GM12878 (cell line): ENCODE measurements at regions not wholly inside any gene's neighbourhood (a gene's known extent, or its start where the extent isn't known, plus 50 kb on each side); places are given as distances from the start of the nearest gene placed in this dataset.

Source experiments
- ATAC-seq: fragments of 200-7000 bp; cut with Tn5 transposase; 3 replicates; pipeline ENCODE4 v1.9.1; 2020; ENCODE audit warnings: mild to moderate bottlenecking, moderate library complexity
- BruUV-seq: library from RNA; stranded (reverse); fragments of 400-500 nt; replicated peaks from 2 replicates; lab custom pipeline; 2021; lab: Mats Ljungman, UMichigan
- CTCF ChIA-PET: fragments of 300-600 bp; sonication (Branson Sonifier 250); formaldehyde crosslinking; extraction: SDS; loops from one replicate; lab custom pipeline; 2021; ENCODE audit warnings: inconsistent platforms; lab: Yijun Ruan, JAX
- POLR2A ChIA-PET: fragments of 350-600 bp; formaldehyde crosslinking; extraction: SDS; loops from one replicate; lab custom pipeline; 2021; ENCODE audit warnings: inconsistent platforms; lab: Charles Lee
- RAD21 ChIA-PET: fragments of 300-600 bp; sonication (Branson Sonifier 250); formaldehyde crosslinking; loops from one replicate; lab custom pipeline; 2023; ENCODE audit warnings: antibody characterized with exemption; ENCODE audit not compliant: unreplicated experiment; lab: Charles Lee
- SMC1A ChIA-PET: fragments of 300-600 bp; sonication (Branson Sonifier 250); formaldehyde crosslinking; loops from one replicate; lab custom pipeline; 2023; ENCODE audit not compliant: unreplicated experiment, uncharacterized antibody; lab: Charles Lee
- DNase-seq: peaks from one replicate; pipeline ENCODE4 v3.0.0-alpha.2; 2011; ENCODE audit warnings: low read depth, low spot score
- FAIRE-seq: peaks from 3 replicates; lab custom pipeline; 2011; peaks lifted over from hg19 to GRCh38; lab: Jason Lieb, UNC
- H2AFZ ChIP-seq: 2 replicates; pipeline ENCODE4 v1.6.0; 2011; ENCODE audit warnings: low read depth, low read length, control low read depth; ENCODE audit not compliant: control insufficient read depth
- H3K27ac ChIP-seq: 2 replicates; pipeline ENCODE4 v1.5.1; 2011; ENCODE audit warnings: control low read depth; ENCODE audit not compliant: control insufficient read depth, insufficient read depth
- H3K27me3 ChIP-seq, 2 experiments: replicated peaks in 1 of 2; 2 replicates each; pipeline versions ENCODE4 v1.6.0 to v1.6.1; 2011; ENCODE audit warnings: low read length in 1 of 2; ENCODE audit not compliant: control insufficient read depth in 2 of 2, insufficient read depth in 2 of 2
- H3K36me3 ChIP-seq, 2 experiments: 2 replicates each; pipeline ENCODE4 v1.5.1; 2011; ENCODE audit warnings: low read length in 1 of 2; ENCODE audit not compliant: control insufficient read depth in 2 of 2, insufficient read depth in 2 of 2
- H3K4me1 ChIP-seq: 2 replicates; pipeline ENCODE4 v1.6.1; 2011; ENCODE audit warnings: mild to moderate bottlenecking, low read length, moderate library complexity, mixed read lengths; ENCODE audit not compliant: control insufficient read depth, insufficient read depth
- H3K4me2 ChIP-seq: 2 replicates; pipeline ENCODE4 v1.6.0; 2011; ENCODE audit warnings: control low read depth; ENCODE audit not compliant: control insufficient read depth, insufficient read depth
- H3K4me3 ChIP-seq: fragments of 200-600 bp; sonication (generic); 2 replicates; pipeline ENCODE4 v1.5.1; 2016
- H3K79me2 ChIP-seq: 2 replicates; pipeline ENCODE4 v1.6.0; 2011; ENCODE audit warnings: low read length; ENCODE audit not compliant: control insufficient read depth, insufficient read depth
- H3K9ac ChIP-seq: 2 replicates; pipeline ENCODE4 v1.8.0; 2011; ENCODE audit warnings: low read length, control low read depth, mixed read lengths; ENCODE audit not compliant: control insufficient read depth, insufficient read depth
- H3K9me3 ChIP-seq: replicated peaks from 3 replicates; pipeline ENCODE4 v1.5.1; 2011; ENCODE audit warnings: mild to moderate bottlenecking, low read length; ENCODE audit not compliant: control insufficient read depth, insufficient read depth
- H4K20me1 ChIP-seq: 2 replicates; pipeline ENCODE4 v1.6.0; 2011; ENCODE audit not compliant: control insufficient read depth, insufficient read depth
- ASH2L ChIP-seq: fragments of 300-600, 200-600 bp; sonication (generic); IDR thresholded peaks from 2 replicates; pipeline ENCODE4 v1.6.1; 2017; ENCODE audit warnings: low read depth, mild to moderate bottlenecking, borderline replicate concordance
- ATF7 ChIP-seq: fragments of 450-650 bp; IDR thresholded peaks from 2 replicates; pipeline ENCODE4 v1.6.1; 2016; ENCODE audit warnings: low read depth, mild to moderate bottlenecking
- CBFB ChIP-seq: IDR thresholded peaks from 2 replicates; pipeline ENCODE4 v1.6.1; 2016; ENCODE audit warnings: antibody characterized with exemption, low read depth
- CREB1 ChIP-seq: IDR thresholded peaks from 2 replicates; pipeline ENCODE4 v1.6.1; 2012; ENCODE audit warnings: low read depth, mild to moderate bottlenecking, inconsistent platforms
- CREM ChIP-seq: IDR thresholded peaks from 2 replicates; pipeline ENCODE4 v1.6.1; 2014; ENCODE audit warnings: antibody characterized with exemption, low read depth
- EED ChIP-seq: sonication (generic); IDR thresholded peaks from 2 replicates; pipeline ENCODE4 v1.6.1; 2016; ENCODE audit warnings: antibody characterized with exemption, low read depth
- FOXM1 ChIP-seq: IDR thresholded peaks from 2 replicates; pipeline ENCODE4 v1.6.1; 2012; ENCODE audit warnings: low read depth, mild to moderate bottlenecking, inconsistent platforms, low read length, moderate library complexity
- GABPA ChIP-seq: IDR thresholded peaks from 2 replicates; pipeline ENCODE4 v1.6.1; 2014; ENCODE audit warnings: antibody characterized with exemption, low read depth, mild to moderate bottlenecking, inconsistent platforms
- HCFC1 ChIP-seq: fragments of 150-350 bp; IDR thresholded peaks from 2 replicates; pipeline ENCODE4 v1.6.1; 2014; ENCODE audit warnings: low read length
- HDGF ChIP-seq: fragments of 450-650 bp; IDR thresholded peaks from 2 replicates; pipeline ENCODE4 v1.6.1; 2016; ENCODE audit warnings: antibody characterized with exemption
- JUNB ChIP-seq: IDR thresholded peaks from 2 replicates; pipeline ENCODE4 v1.6.1; 2016; ENCODE audit warnings: antibody characterized with exemption, mild to moderate bottlenecking
- KDM1A ChIP-seq: fragments of 200-600 bp; sonication (generic); IDR thresholded peaks from 2 replicates; pipeline ENCODE4 v1.6.1; 2016; ENCODE audit warnings: borderline replicate concordance
- MTA3 ChIP-seq: IDR thresholded peaks from 2 replicates; pipeline ENCODE4 v1.6.1; 2012; ENCODE audit warnings: low read length, inconsistent platforms, borderline replicate concordance
- NFIC ChIP-seq: IDR thresholded peaks from 2 replicates; pipeline ENCODE4 v1.6.1; 2012; ENCODE audit warnings: low read depth, mild to moderate bottlenecking, inconsistent platforms, low read length, moderate library complexity
- PML ChIP-seq: IDR thresholded peaks from 2 replicates; pipeline ENCODE4 v1.6.1; 2012; ENCODE audit warnings: low read length, inconsistent platforms
- RUNX3 ChIP-seq: IDR thresholded peaks from 2 replicates; pipeline ENCODE4 v1.6.1; 2012; ENCODE audit warnings: low read length, inconsistent platforms
- STAT3 ChIP-seq: IDR thresholded peaks from 2 replicates; pipeline ENCODE4 v1.6.1; 2011; ENCODE audit warnings: low read depth, low read length, improper control_type of control experiment
- SUZ12 ChIP-seq: fragments of 200-600 bp; sonication (generic); IDR thresholded peaks from one replicate; pipeline ENCODE4 v1.6.1; 2018; ENCODE audit warnings: antibody characterized with exemption, mild to moderate bottlenecking; ENCODE audit not compliant: unreplicated experiment
- TAF1 ChIP-seq: IDR thresholded peaks from 2 replicates; pipeline ENCODE4 v1.6.1; 2011; ENCODE audit warnings: mild to moderate bottlenecking, low read depth, low read length, borderline replicate concordance
- TCF3 ChIP-seq: IDR thresholded peaks from 2 replicates; pipeline ENCODE4 v1.6.1; 2012; ENCODE audit warnings: low read depth, mild to moderate bottlenecking, low read length, borderline replicate concordance; ENCODE audit not compliant: insufficient read depth
- TCF7 ChIP-seq: IDR thresholded peaks from 2 replicates; pipeline ENCODE4 v1.6.1; 2014; ENCODE audit warnings: antibody characterized with exemption, borderline replicate concordance
- ZBED1 ChIP-seq: IDR thresholded peaks from 2 replicates; pipeline ENCODE4 v1.6.1; 2016; ENCODE audit warnings: borderline replicate concordance
- ZBTB33 ChIP-seq: fragments of 450-650 bp; IDR thresholded peaks from 2 replicates; pipeline ENCODE4 v1.6.1; 2017; ENCODE audit warnings: mild to moderate bottlenecking
- ZNF24 ChIP-seq: fragments of 450-650 bp; IDR thresholded peaks from 2 replicates; pipeline ENCODE4 v1.6.1; 2017; ENCODE audit warnings: antibody characterized with exemption, mild to moderate bottlenecking
- ZSCAN29 ChIP-seq: fragments of 450-650 bp; IDR thresholded peaks from 2 replicates; pipeline ENCODE4 v1.6.1; 2017; ENCODE audit warnings: mild to moderate bottlenecking, moderate library complexity
- WGBS: methylation state at CpG from one replicate; pipeline ENCODE4 v1.1.6; 2016; ENCODE audit warnings: low lambda C conversion rate; ENCODE audit not compliant: insufficient replicate concordance, insufficient coverage; ENCODE audit errors: missing lambda C conversion rate; 5-methylcytosine and 5-hydroxymethylcytosine counted together
- in situ Hi-C: fragments of 300-500 bp; cut with MboI; formaldehyde crosslinking; loops from 9 replicates; pipeline ENCODE4 v1.14.3; 2018; ENCODE audit warnings: mixed read lengths
- intact Hi-C: fragments of 100-400 bp; cut with micrococcal nuclease; formaldehyde crosslinking; loops from one replicate; pipeline ENCODE4 v1.14.2; 2022; ENCODE audit not compliant: unreplicated experiment

- TF ChIP-seq TAF1 (no peak), CREB1 (peak; percentile 58; the same call in 1 of the 2 replicates), ZNF24 (no peak), CBFB (peak; percentile 79)
These were observed 51.9 kb upstream of the PIP5K1B start (continued) for GRCh38 chr9:68653141-68653595.

DNA sequence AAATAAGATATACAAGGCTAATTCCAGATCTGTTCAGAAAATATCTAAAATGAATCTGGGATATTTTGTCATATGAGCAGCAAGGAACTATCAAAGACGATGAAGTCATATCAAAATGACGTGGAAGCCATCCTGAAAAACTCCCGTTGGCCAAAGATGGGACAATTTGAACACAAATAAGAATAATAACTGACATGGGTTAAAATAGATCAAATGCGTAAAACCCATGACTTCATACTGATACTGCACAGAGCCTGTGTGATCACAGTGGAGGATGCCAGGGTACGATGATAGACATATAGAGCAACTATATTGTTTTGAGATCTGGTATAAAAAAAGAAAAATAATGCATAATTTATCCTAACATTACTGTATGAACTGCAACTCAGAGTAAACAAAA is 51.0 kb upstream of the PIP5K1B start:
- no peaks in the 10 kb centered on the region; the same call in 2 of the 3 replicates for H3K9me3 ChIP-seq
- H3K36me3 ChIP-seq, result no peaks in the 10 kb centered on the region
- no peak overlapping the region for H3K9ac ChIP-seq
- H3K27ac ChIP-seq, result no peak overlapping the region
- peak; percentile 19; the same call in 1 of the 3 replicates for ATAC-seq
- POLR2A ChIA-PET, result no interaction called here
- SMC1A ChIA-PET, result interaction anchor here (1.2 to 1.3 kb wide), 2 partner anchors 14 to 26 kb away, joined by 3 to 6 read pairs; no protein-coding TSS in a partner anchor
- no peak for FAIRE-seq
- CTCF ChIA-PET, result no interaction called here
- H3K79me2 ChIP-seq, result no peaks in the 10 kb centered on the region
- no peak overlapping the region for H3K4me3 ChIP-seq
- BruUV-seq, result no TSS peak
- no peaks in the 10 kb centered on the region for H4K20me1 ChIP-seq
- peaks cover 19% of the 10 kb centered on the region; the same call in 1 of the 2 replicates for H3K4me1 ChIP-seq
- no peak for TF ChIP-seq ZSCAN29
- no peak for TF ChIP-seq ASH2L
- TF ChIP-seq CBFB, result no peak
- TF ChIP-seq STAT3, result no peak
- no peak for TF ChIP-seq ZBTB33
- no peak for TF ChIP-seq HCFC1
- TF ChIP-seq FOXM1, result peak; percentile 80; the same call in 1 of the 2 replicates
- peak; percentile 78 for TF ChIP-seq CREM
- TF ChIP-seq KDM1A, result no peak
- peak; percentile 38; the same call in 1 of the 2 replicates for TF ChIP-seq RUNX3
- TF ChIP-seq NFIC, result peak; percentile 71; the same call in 1 of the 2 replicates
- TF ChIP-seq TCF3, result no peak
- no peak for TF ChIP-seq ATF7
- TF ChIP-seq ZBED1, result peak; percentile 20; the same call in 1 of the 2 replicates
- TF ChIP-seq SUZ12, result no peak
- TF ChIP-seq EED, result 0 out of 2 replicates have a peak, but pooled peaks have one; percentile 34
- no peak; the same call in 1 of the 2 replicates for TF ChIP-seq TCF7
- no peak for TF ChIP-seq MTA3
- TF ChIP-seq HDGF, result no peak
- peak; percentile 77; the same call in 1 of the 2 replicates for TF ChIP-seq CREB1
- TF ChIP-seq GABPA, result no peak
- TF ChIP-seq JUNB, result peak; percentile 22; the same call in 1 of the 2 replicates
- no peak for TF ChIP-seq PML
- RAD21 ChIA-PET, result no interaction called here
- in situ Hi-C loops, result no loop called here
- H3K4me2 ChIP-seq, result no peak overlapping the region
- intact Hi-C loops, result loop anchor here (5.0 kb wide), 1 partner anchor 53 kb away; the partner anchor contains the start of gene PIP5K1B
- no peak overlapping the region for H2AFZ ChIP-seq
- 39% methylated on average over 5 of the region's 5 CpGs for WGBS
- no peak for DNase-seq
- H3K27me3 ChIP-seq, result no peaks in the 10 kb centered on the region
